H1 (cell line): ENCODE measurements at regions not wholly inside any gene's neighbourhood (a gene's known extent, or its start where the extent isn't known, plus 50 kb on each side); places are given as distances from the start of the nearest gene placed in this dataset.

Source experiments
- CTCF ChIA-PET: fragments of 300-600 bp; sonication (Branson Sonifier 250); formaldehyde crosslinking; loops from one replicate; lab custom pipeline; 2021; ENCODE audit not compliant: partially characterized antibody; lab: Charles Lee
- POLR2A ChIA-PET: fragments of 300-600 bp; sonication (Branson Sonifier 250); formaldehyde crosslinking; loops from one replicate; lab custom pipeline; 2021; ENCODE audit warnings: inconsistent platforms; ENCODE audit not compliant: partially characterized antibody; lab: Charles Lee
- DNase-seq, 2 experiments: peaks; one replicate each; pipeline versions ENCODE4 v3.0.0 to v3.0.0-alpha.2; 2010 to 2022; ENCODE audit warnings: low spot score in 2 of 2, low read depth in 1 of 2, mixed read lengths in 1 of 2
- FAIRE-seq: peaks from 2 replicates; lab custom pipeline; 2011; peaks lifted over from hg19 to GRCh38; lab: Jason Lieb, UNC
- H2AFZ ChIP-seq: 2 replicates; pipeline ENCODE4 v1.8.1; 2012; ENCODE audit warnings: low read length, inconsistent platforms
- H2AK5ac ChIP-seq: 2 replicates; pipeline ENCODE4 v1.6.1; 2013; ENCODE audit warnings: low read depth, low read length
- H2BK120ac ChIP-seq: replicated peaks from 2 replicates; pipeline ENCODE3; 2013; ENCODE audit warnings: low read depth, low read length, inconsistent platforms
- H2BK12ac ChIP-seq: 2 replicates; pipeline ENCODE4 v1.6.1; 2013; ENCODE audit warnings: low read depth, low read length
- H2BK15ac ChIP-seq: 2 replicates; pipeline ENCODE4 v1.6.1; 2013; ENCODE audit warnings: low read length
- H2BK20ac ChIP-seq: 2 replicates; pipeline ENCODE4 v1.6.1; 2013; ENCODE audit warnings: low read length
- H2BK5ac ChIP-seq: 2 replicates; pipeline ENCODE4 v1.6.1; 2013; ENCODE audit warnings: low read depth, low read length
- H3K14ac ChIP-seq: 2 replicates; pipeline ENCODE4 v1.6.1; 2013; ENCODE audit warnings: inconsistent platforms; ENCODE audit not compliant: insufficient read length
- H3K18ac ChIP-seq: 2 replicates; pipeline ENCODE4 v1.6.1; 2013; ENCODE audit warnings: low read length; ENCODE audit errors: extremely low read depth
- H3K23ac ChIP-seq: 2 replicates; pipeline ENCODE4 v1.6.1; 2013; ENCODE audit warnings: inconsistent platforms; ENCODE audit not compliant: insufficient read length
- H3K23me2 ChIP-seq: 2 replicates; pipeline ENCODE4 v1.6.1; 2013; ENCODE audit warnings: low read depth, low read length
- H3K27ac ChIP-seq: 2 replicates; pipeline ENCODE4 v1.6.1; 2011; ENCODE audit warnings: low read depth, low read length, inconsistent platforms
- H3K27me3 ChIP-seq, 4 experiments: replicated peaks in 1 of 4; 1 replicate in 1 of 4; 2 replicates in 3 of 4; pipeline versions ENCODE4 v1.6.1 to v1.8.1; 2011 to 2013; ENCODE audit warnings: low read length in 3 of 4, mild to moderate bottlenecking in 3 of 4, inconsistent platforms in 2 of 4, mixed read lengths in 2 of 4, moderate library complexity in 1 of 4; ENCODE audit not compliant: control insufficient read depth in 3 of 4, insufficient read depth in 3 of 4; ENCODE audit errors: extremely low read depth in 1 of 4
- H3K36me3 ChIP-seq, 4 experiments: 2 replicates each; pipeline versions ENCODE4 v1.6.1 to v1.8.1; 2011 to 2013; ENCODE audit warnings: mild to moderate bottlenecking in 4 of 4, low read length in 3 of 4, moderate library complexity in 2 of 4, control low read depth in 1 of 4, inconsistent platforms in 1 of 4; ENCODE audit not compliant: insufficient read depth in 4 of 4, control insufficient read depth in 2 of 4
- H3K4ac ChIP-seq: replicated peaks from 2 replicates; pipeline ENCODE3; 2013; ENCODE audit warnings: low read length, low read depth, mixed read lengths, inconsistent platforms; ENCODE audit not compliant: insufficient read length
- H3K4me1 ChIP-seq, 4 experiments: replicated peaks in 1 of 4; 1 replicate in 1 of 4; 2 replicates in 3 of 4; pipeline versions ENCODE4 v1.6.1 to v1.8.1; 2011 to 2013; ENCODE audit warnings: low read length in 3 of 4, inconsistent platforms in 2 of 4, mixed read lengths in 1 of 4; ENCODE audit not compliant: insufficient read depth in 4 of 4, control insufficient read depth in 3 of 4
- H3K4me2 ChIP-seq, 2 experiments: 2 replicates each; pipeline versions ENCODE4 v1.6.1 to v1.8.1; 2011 to 2013; ENCODE audit warnings: low read depth in 2 of 2, low read length in 2 of 2, control low read depth in 1 of 2, inconsistent platforms in 1 of 2, mild to moderate bottlenecking in 1 of 2; ENCODE audit not compliant: insufficient read depth in 1 of 2
- H3K4me3 ChIP-seq, 4 experiments: fragments of 200-600, 300-600 bp in 1 of 4; sonication (generic), shearing (Covaris generic), sonication (Bioruptor Twin) in 1 of 4; 2 replicates each; pipeline versions ENCODE4 v1.5.1 to v1.8.1; 2011 to 2016; ENCODE audit warnings: low read length in 4 of 4, low read depth in 3 of 4, control low read depth in 2 of 4, inconsistent platforms in 2 of 4, mild to moderate bottlenecking in 2 of 4, mixed read lengths in 1 of 4, moderate library complexity in 1 of 4; ENCODE audit not compliant: insufficient read depth in 2 of 4; ENCODE audit errors: extremely low read depth in 1 of 4
- H3K56ac ChIP-seq: replicated peaks from 2 replicates; pipeline ENCODE3; 2013; ENCODE audit warnings: low read depth, mild to moderate bottlenecking, mixed read lengths, low read length, inconsistent platforms; ENCODE audit not compliant: insufficient read length
- H3K79me1 ChIP-seq: 2 replicates; pipeline ENCODE4 v1.6.1; 2013; ENCODE audit warnings: low read depth, low read length, control low read depth
- H3K79me2 ChIP-seq, 2 experiments: 2 replicates each; pipeline versions ENCODE4 v1.6.1 to v1.8.1; 2012 to 2013; ENCODE audit warnings: low read length in 2 of 2, mild to moderate bottlenecking in 2 of 2, inconsistent platforms in 1 of 2; ENCODE audit not compliant: insufficient read depth in 2 of 2, control insufficient read depth in 1 of 2
- H3K9ac ChIP-seq, 4 experiments: replicated peaks in 1 of 4; 1 replicate in 1 of 4; 2 replicates in 3 of 4; pipeline versions ENCODE4 v1.6.1 to v1.8.1; 2011 to 2013; ENCODE audit warnings: low read depth in 3 of 4, low read length in 3 of 4, control low read depth in 2 of 4, mild to moderate bottlenecking in 2 of 4, moderate library complexity in 2 of 4, inconsistent platforms in 1 of 4; ENCODE audit errors: extremely low read depth in 1 of 4
- H3K9me3 ChIP-seq, 2 experiments: 2 replicates each; pipeline versions ENCODE4 v1.6.1 to v1.8.1; 2012 to 2013; ENCODE audit warnings: mild to moderate bottlenecking in 2 of 2, moderate library complexity in 2 of 2, control low read depth in 1 of 2, inconsistent platforms in 1 of 2, low read depth in 1 of 2, low read length in 1 of 2, mixed read lengths in 1 of 2; ENCODE audit not compliant: insufficient read depth in 2 of 2
- H4K20me1 ChIP-seq, 2 experiments: replicated peaks in 1 of 2; 2 replicates each; pipeline versions ENCODE3 to v1.8.1; 2011 to 2013; ENCODE audit warnings: inconsistent platforms in 2 of 2, low read length in 2 of 2, mild to moderate bottlenecking in 1 of 2; ENCODE audit not compliant: insufficient read depth in 2 of 2, control insufficient read depth in 1 of 2
- H4K5ac ChIP-seq: 2 replicates; pipeline ENCODE4 v1.6.1; 2013; ENCODE audit warnings: low read length, low read depth, mixed read lengths, inconsistent platforms; ENCODE audit not compliant: insufficient read length
- H4K8ac ChIP-seq: 2 replicates; pipeline ENCODE4 v1.8.0; 2013; ENCODE audit warnings: mild to moderate bottlenecking, moderate library complexity, low read length, inconsistent platforms; ENCODE audit not compliant: insufficient read depth; ENCODE audit errors: extremely low read depth
- H4K91ac ChIP-seq: replicated peaks from 2 replicates; pipeline ENCODE3; 2013; ENCODE audit warnings: low read length, mixed read lengths, inconsistent platforms; ENCODE audit not compliant: insufficient read length
- MAFK ChIP-seq: IDR thresholded peaks from 2 replicates; pipeline ENCODE4 v1.6.1; 2012; ENCODE audit warnings: low read depth, mild to moderate bottlenecking, improper control_type of control experiment, low read length
- NRF1 ChIP-seq: IDR thresholded peaks from 2 replicates; pipeline ENCODE4 v1.6.1; 2011; ENCODE audit warnings: mild to moderate bottlenecking, low read depth, low read length, improper control_type of control experiment
- WGBS, 2 experiments: shearing (Covaris generic) in 1 of 2; methylation state at CpG; one replicate each; pipeline versions ENCODE4 v1.1.6 to v1.1.7; 2013 to 2015; ENCODE audit warnings: low lambda C conversion rate in 2 of 2, mixed read lengths in 2 of 2, inconsistent platforms in 1 of 2, low coverage in 1 of 2, missing lambda C conversion rate in 1 of 2; ENCODE audit not compliant: insufficient replicate concordance in 2 of 2, insufficient coverage in 1 of 2, insufficient read length in 1 of 2; ENCODE audit errors: extremely low coverage in 1 of 2, missing lambda C conversion rate in 1 of 2; 5-methylcytosine and 5-hydroxymethylcytosine counted together

DNA sequence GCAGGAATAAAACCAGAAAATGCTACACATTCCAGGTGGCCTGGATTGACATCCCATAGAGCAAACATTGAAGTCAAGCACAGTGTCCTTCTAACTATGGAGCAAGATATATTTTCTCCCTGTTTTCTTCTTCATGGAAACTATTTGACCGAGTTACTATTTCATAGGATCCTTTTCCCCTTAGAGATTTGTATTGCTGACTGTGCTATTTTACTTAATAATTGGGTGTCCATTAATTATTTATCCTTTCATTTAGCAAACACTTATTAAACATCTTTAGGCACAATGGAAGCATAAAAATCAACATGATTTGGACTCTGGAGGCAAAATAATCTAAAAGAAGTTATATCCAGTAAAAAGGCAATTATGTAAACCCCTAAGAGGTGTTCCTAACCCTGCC, 782.8 kb upstream of the ACVR2A start:
- Histone ChIP-seq H3K36me3 (no peaks in the 10 kb centered on the region; a peak in 1 of 8 replicates), H3K27ac (no peak overlapping the region), H3K9ac (no peak overlapping the region), H3K56ac (no peak overlapping the region), H2BK5ac (no peak overlapping the region), H2BK15ac (no peak overlapping the region), H2AK5ac (no peak overlapping the region), H3K9me3 (no peaks in the 10 kb centered on the region), H4K20me1 (no peaks in the 10 kb centered on the region), H4K5ac (no peak overlapping the region), H2BK12ac (no peak overlapping the region), H3K23me2 (no peaks in the 10 kb centered on the region), H3K27me3 (no peaks in the 10 kb centered on the region), H3K4me2 (no peak overlapping the region), H3K79me2 (no peaks in the 10 kb centered on the region), H3K23ac (no peak overlapping the region), H3K4ac (no peak overlapping the region), H2AFZ (no peak overlapping the region), H3K14ac (no peak overlapping the region), H2BK20ac (no peak overlapping the region), H3K4me1 (peaks cover 0 to 10% (median 4%) of the 10 kb centered on the region in 4 experiments; a peak in 4 of 7 replicates), H2BK120ac (no peak overlapping the region), H4K91ac (no peak overlapping the region), H3K4me3 (no peak overlapping the region), H3K79me1 (no peaks in the 10 kb centered on the region), H3K18ac (no peak overlapping the region), H4K8ac (no peak overlapping the region)
- DNase-seq (no peak), FAIRE-seq (no peak)
- no peak for TF ChIP-seq NRF1
- TF ChIP-seq MAFK, result peak; percentile 58; the same call in 1 of the 2 replicates
- POLR2A ChIA-PET, result no interaction called here
- CTCF ChIA-PET, result interaction anchor here (0.7 to 0.9 kb wide), 2 partner anchors 18 to 20 kb away, joined by 3 to 5 read pairs; no protein-coding TSS in a partner anchor
- WGBS, 2 experiments, result 0% methylated on average over 1 of the region's 1 CpG; no CpG with 5 or more reads in 1 of the 2 experiments
